Endodermal cell (in vitro differentiated cells): ENCODE measurements at regions not wholly inside any gene's neighbourhood (a gene's known extent, or its start where the extent isn't known, plus 50 kb on each side); places are given as distances from the start of the nearest gene placed in this dataset.

Source experiments
- DNase-seq: peaks from one replicate; pipeline ENCODE4 v3.0.0-alpha.2; 2017
- H3K27ac ChIP-seq: 2 replicates; pipeline ENCODE4 v1.5.1; 2013; ENCODE audit warnings: mild to moderate bottlenecking, low read depth, low read length, moderate library complexity
- H3K27me3 ChIP-seq: 2 replicates; pipeline ENCODE4 v1.6.1; 2013; ENCODE audit warnings: mild to moderate bottlenecking, low read length, moderate library complexity; ENCODE audit not compliant: insufficient read depth, control insufficient read depth, poor library complexity, severe bottlenecking
- H3K36me3 ChIP-seq: 2 replicates; pipeline ENCODE4 v1.7.0; 2013; ENCODE audit warnings: mild to moderate bottlenecking, low read length, moderate library complexity; ENCODE audit not compliant: control insufficient read depth, insufficient read depth
- H3K4me1 ChIP-seq: one replicate; pipeline ENCODE4 v1.7.0; 2013; ENCODE audit warnings: low read length; ENCODE audit not compliant: control insufficient read depth, insufficient read depth
- H3K4me3 ChIP-seq: 2 replicates; pipeline ENCODE4 v1.5.1; 2013; ENCODE audit warnings: mild to moderate bottlenecking, low read length, moderate library complexity
- H3K9ac ChIP-seq: 2 replicates; pipeline ENCODE4 v1.6.1; 2013; ENCODE audit warnings: mild to moderate bottlenecking, low read length, moderate library complexity; ENCODE audit not compliant: poor library complexity, severe bottlenecking; ENCODE audit errors: extremely low read depth
- H3K9me3 ChIP-seq: 2 replicates; pipeline ENCODE4 v1.6.1; 2013; ENCODE audit warnings: mild to moderate bottlenecking, low read length, moderate library complexity; ENCODE audit not compliant: control insufficient read depth
- H3K27ac Mint-ChIP-seq: 2 replicates; pipeline ENCODE4 v1.8.0; 2020; ENCODE audit warnings: mixed read lengths
- H3K27me3 Mint-ChIP-seq: 2 replicates; pipeline ENCODE4 v1.8.0; 2021; ENCODE audit warnings: mild to moderate bottlenecking, mixed read lengths; ENCODE audit not compliant: insufficient read depth
- H3K36me3 Mint-ChIP-seq: 2 replicates; pipeline ENCODE4 v1.8.0; 2020; ENCODE audit warnings: low read depth, mixed read lengths
- H3K4me1 Mint-ChIP-seq: 2 replicates; pipeline ENCODE4 v1.8.0; 2020; ENCODE audit warnings: mixed read lengths
- H3K4me3 Mint-ChIP-seq: 2 replicates; pipeline ENCODE4 v1.8.0; 2020; ENCODE audit warnings: mild to moderate bottlenecking, moderate library complexity, mixed read lengths
- H3K9me3 Mint-ChIP-seq: 2 replicates; pipeline ENCODE4 v1.8.0; 2020; ENCODE audit warnings: mild to moderate bottlenecking, mixed read lengths
- WGBS, 2 experiments: methylation state at CpG; one replicate each; pipeline versions ENCODE4 v1.1.5 to v1.1.7; 2013; ENCODE audit warnings: missing lambda C conversion rate in 2 of 2, mixed read lengths in 1 of 2; ENCODE audit not compliant: insufficient coverage in 1 of 2, insufficient read length in 1 of 2; 5-methylcytosine and 5-hydroxymethylcytosine counted together
- TF ChIP-seq, protein P1 (sequence below): fragments of 200-600 bp; sonication (generic); conservative IDR thresholded peaks from 2 replicates; pipeline ENCODE4 v1.5.0; 2021; ENCODE audit warnings: antibody characterized with exemption, mild to moderate bottlenecking

DNA sequence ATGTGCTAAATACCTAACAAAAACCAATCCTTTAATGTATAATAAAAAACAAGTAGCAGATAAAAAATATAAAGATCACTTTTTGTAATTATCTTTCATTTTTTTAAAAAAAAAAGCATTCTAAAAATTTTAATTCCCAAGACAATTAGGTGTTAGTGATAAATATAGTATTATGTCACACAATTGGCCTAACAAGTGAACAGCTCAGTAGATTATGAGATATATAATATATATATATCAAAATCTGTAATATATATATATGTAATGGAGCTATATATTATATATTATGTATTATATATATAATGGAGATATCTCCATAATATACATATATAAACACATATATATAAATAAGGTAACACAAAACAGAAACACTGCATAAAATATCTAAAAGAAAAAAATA is 1531.1 kb upstream of the MIR17HG start:
- H3K36me3 ChIP-seq: no peaks in the 10 kb centered on the region
- no peaks in the 10 kb centered on the region for H3K27me3 ChIP-seq
- Mint-ChIP-seq H3K4me1 (no peaks in the 10 kb centered on the region), H3K27me3 (no peaks in the 10 kb centered on the region), H3K27ac (no peak overlapping the region), H3K9me3 (peaks cover 13% of the 10 kb centered on the region), H3K4me3 (no peak overlapping the region), H3K36me3 (peaks cover 2% of the 10 kb centered on the region)
- no peaks in the 10 kb centered on the region for H3K4me1 ChIP-seq
- TF ChIP-seq, protein P1, sequence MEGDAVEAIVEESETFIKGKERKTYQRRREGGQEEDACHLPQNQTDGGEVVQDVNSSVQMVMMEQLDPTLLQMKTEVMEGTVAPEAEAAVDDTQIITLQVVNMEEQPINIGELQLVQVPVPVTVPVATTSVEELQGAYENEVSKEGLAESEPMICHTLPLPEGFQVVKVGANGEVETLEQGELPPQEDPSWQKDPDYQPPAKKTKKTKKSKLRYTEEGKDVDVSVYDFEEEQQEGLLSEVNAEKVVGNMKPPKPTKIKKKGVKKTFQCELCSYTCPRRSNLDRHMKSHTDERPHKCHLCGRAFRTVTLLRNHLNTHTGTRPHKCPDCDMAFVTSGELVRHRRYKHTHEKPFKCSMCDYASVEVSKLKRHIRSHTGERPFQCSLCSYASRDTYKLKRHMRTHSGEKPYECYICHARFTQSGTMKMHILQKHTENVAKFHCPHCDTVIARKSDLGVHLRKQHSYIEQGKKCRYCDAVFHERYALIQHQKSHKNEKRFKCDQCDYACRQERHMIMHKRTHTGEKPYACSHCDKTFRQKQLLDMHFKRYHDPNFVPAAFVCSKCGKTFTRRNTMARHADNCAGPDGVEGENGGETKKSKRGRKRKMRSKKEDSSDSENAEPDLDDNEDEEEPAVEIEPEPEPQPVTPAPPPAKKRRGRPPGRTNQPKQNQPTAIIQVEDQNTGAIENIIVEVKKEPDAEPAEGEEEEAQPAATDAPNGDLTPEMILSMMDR: no peak
- H3K9me3 ChIP-seq: no peaks in the 10 kb centered on the region
- no peak overlapping the region for H3K27ac ChIP-seq
- no peak overlapping the region for H3K4me3 ChIP-seq
- DNase-seq: no peak
- no peak overlapping the region for H3K9ac ChIP-seq

DNA sequence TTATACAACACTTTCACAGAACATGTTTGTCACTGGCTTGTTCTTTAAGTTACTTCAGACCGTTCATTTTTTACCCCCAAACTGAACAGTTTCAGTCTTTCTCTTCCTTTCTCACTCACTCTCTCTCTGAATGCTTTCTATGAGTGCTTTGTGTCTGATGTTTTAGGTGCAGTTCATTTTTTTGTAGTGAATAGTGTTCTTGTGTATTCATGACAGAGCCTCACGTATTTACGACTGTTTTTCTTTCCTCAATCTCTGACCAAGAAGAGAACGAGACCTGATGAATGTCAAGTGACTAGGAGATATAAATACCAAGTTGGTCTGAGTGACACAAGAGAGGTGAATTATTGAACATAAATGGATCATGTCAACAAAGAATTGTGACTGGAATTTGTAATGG is 1525.0 kb upstream of the MIR17HG start:
- no peaks in the 10 kb centered on the region for H3K27me3 Mint-ChIP-seq
- H3K27ac ChIP-seq: no peak overlapping the region
- H3K4me1 ChIP-seq: no peaks in the 10 kb centered on the region
- 67 to 100% methylated on average over 3 to 4 of the region's 4 CpGs for WGBS, 2 experiments
- no peaks in the 10 kb centered on the region for H3K27me3 ChIP-seq
- no peaks in the 10 kb centered on the region for H3K36me3 ChIP-seq
- no peak overlapping the region for H3K9ac ChIP-seq
- H3K9me3 Mint-ChIP-seq: peaks cover 5% of the 10 kb centered on the region
- H3K27ac Mint-ChIP-seq: no peak overlapping the region
- DNase-seq: no peak
- TF ChIP-seq, protein P1: no peak
- H3K36me3 Mint-ChIP-seq: no peaks in the 10 kb centered on the region
- H3K4me3 ChIP-seq: no peak overlapping the region
- no peaks in the 10 kb centered on the region for H3K9me3 ChIP-seq
- no peak overlapping the region for H3K4me3 Mint-ChIP-seq
- no peaks in the 10 kb centered on the region for H3K4me1 Mint-ChIP-seq

DNA sequence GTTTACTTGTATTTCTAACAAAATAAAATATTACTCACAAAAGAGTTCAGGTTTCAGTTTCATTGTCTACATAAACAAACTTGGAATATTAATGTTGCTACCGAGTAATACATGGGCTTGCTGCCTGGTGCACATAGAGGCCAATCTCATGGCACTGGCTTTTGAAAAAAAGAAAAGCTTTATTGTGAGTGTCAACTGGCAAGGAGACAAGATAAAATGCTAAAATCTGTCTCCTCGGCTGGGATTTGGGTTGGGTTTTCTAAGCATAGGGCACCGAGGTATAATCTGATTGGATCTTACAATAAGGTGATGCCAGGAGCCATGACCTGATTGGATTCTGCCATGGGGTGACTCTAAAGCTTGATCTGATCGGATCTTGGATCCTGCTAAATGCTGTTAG is 1519.9 kb upstream of the MIR17HG start:
- no peak overlapping the region for H3K9ac ChIP-seq
- H3K9me3 ChIP-seq: no peaks in the 10 kb centered on the region
- H3K4me3 ChIP-seq: no peak overlapping the region
- Mint-ChIP-seq H3K27ac (no peak overlapping the region), H3K36me3 (no peaks in the 10 kb centered on the region), H3K9me3 (no peaks in the 10 kb centered on the region), H3K27me3 (no peaks in the 10 kb centered on the region), H3K4me3 (no peak overlapping the region), H3K4me1 (peaks cover under 1% of the 10 kb centered on the region)
- TF ChIP-seq, protein P1: no peak
- no peaks in the 10 kb centered on the region for H3K27me3 ChIP-seq
- no peak for DNase-seq
- WGBS, 2 experiments: 97 to 100% methylated on average over 4 of the region's 4 CpGs
- H3K27ac ChIP-seq: no peak overlapping the region
- H3K36me3 ChIP-seq: no peaks in the 10 kb centered on the region
- no peaks in the 10 kb centered on the region for H3K4me1 ChIP-seq
